ENCODE measurements at regions not wholly inside any gene's neighbourhood (a gene's known extent, or its start where the extent isn't known, plus 50 kb on each side); places are given as distances from the start of the nearest gene placed in this dataset.

DNA sequence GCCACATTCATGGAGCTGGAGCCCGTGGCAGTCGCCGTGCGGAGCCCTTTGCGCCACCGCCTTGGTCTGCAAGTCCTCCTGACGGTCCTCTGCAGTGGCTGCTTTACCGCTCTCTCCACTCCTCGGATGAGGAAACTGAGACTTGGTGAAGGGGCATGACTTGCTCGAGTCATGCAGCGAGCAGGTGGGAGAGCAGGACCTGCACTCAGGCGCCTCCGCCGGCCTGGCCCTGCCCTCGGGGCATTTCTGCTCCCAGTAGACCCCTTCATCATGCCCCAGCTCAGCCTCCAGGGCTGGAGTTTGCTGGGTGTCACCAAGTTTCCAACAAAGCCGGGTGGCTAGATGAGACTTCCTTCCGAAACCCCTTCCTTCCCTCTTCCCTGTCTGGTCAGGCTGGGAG, 100.0 kb upstream of the TARDBP start:
- no peaks in the 10 kb centered on the region for H3K36me3 ChIP-seq
- DNase-seq: no peak
- H3K9me3 ChIP-seq (ENCODE audit: severe bottlenecking): no peaks in the 10 kb centered on the region
- H3K27me3 ChIP-seq (ENCODE audit: insufficient read depth, low read depth, severe bottlenecking): no peaks in the 10 kb centered on the region
- TF ChIP-seq, protein P1, sequence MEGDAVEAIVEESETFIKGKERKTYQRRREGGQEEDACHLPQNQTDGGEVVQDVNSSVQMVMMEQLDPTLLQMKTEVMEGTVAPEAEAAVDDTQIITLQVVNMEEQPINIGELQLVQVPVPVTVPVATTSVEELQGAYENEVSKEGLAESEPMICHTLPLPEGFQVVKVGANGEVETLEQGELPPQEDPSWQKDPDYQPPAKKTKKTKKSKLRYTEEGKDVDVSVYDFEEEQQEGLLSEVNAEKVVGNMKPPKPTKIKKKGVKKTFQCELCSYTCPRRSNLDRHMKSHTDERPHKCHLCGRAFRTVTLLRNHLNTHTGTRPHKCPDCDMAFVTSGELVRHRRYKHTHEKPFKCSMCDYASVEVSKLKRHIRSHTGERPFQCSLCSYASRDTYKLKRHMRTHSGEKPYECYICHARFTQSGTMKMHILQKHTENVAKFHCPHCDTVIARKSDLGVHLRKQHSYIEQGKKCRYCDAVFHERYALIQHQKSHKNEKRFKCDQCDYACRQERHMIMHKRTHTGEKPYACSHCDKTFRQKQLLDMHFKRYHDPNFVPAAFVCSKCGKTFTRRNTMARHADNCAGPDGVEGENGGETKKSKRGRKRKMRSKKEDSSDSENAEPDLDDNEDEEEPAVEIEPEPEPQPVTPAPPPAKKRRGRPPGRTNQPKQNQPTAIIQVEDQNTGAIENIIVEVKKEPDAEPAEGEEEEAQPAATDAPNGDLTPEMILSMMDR (IDR thresholded peaks at IDR 0.05; ENCODE audit: low read depth, low read length): no peak
- no peak overlapping the region for H3K27ac ChIP-seq
- H3K4me3 ChIP-seq (ENCODE audit: low read depth, low read length): no peak overlapping the region

DNA sequence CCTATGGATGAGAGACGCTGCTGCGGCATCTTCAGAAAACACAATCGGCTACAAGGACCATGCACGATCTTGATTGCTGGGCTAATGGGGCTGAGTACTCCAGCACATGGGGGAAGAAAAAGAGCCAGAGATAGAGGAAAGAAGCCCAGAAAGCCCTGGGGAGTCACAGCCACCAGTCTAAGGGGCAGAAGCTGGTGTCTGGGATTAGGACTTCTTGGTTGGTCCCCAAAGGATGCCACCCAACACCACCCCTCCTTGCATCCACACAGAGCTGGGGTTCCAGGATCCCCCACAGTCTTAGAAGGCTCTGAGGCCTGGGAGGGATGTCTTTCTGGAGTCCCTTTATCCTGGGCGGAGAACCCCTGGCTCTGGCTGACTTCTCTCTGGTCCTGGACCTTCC, 98.4 kb upstream of the TARDBP start:
- H3K27me3 ChIP-seq (ENCODE audit: insufficient read depth, low read depth, severe bottlenecking): no peaks in the 10 kb centered on the region
- no peak overlapping the region for H3K27ac ChIP-seq
- H3K4me3 ChIP-seq (ENCODE audit: low read depth, low read length): no peak overlapping the region
- no peaks in the 10 kb centered on the region for H3K9me3 ChIP-seq (ENCODE audit: severe bottlenecking)
- no peaks in the 10 kb centered on the region for H3K36me3 ChIP-seq
- TF ChIP-seq, protein P1 (IDR thresholded peaks at IDR 0.05; ENCODE audit: low read depth, low read length): no peak
- DNase-seq: no peak

GRCh38 chr1:10915594-10915993, 96.9 kb upstream of the TARDBP start:
- no peaks in the 10 kb centered on the region for H3K9me3 ChIP-seq (ENCODE audit: severe bottlenecking)
- H3K4me3 ChIP-seq (ENCODE audit: low read depth, low read length): no peak overlapping the region
- TF ChIP-seq, protein P1 (IDR thresholded peaks at IDR 0.05; ENCODE audit: low read depth, low read length): no peak
- no peak overlapping the region for H3K27ac ChIP-seq
- no peaks in the 10 kb centered on the region for H3K27me3 ChIP-seq (ENCODE audit: insufficient read depth, low read depth, severe bottlenecking)
- DNase-seq: no peak
- no peaks in the 10 kb centered on the region for H3K36me3 ChIP-seq

GRCh38 chr1:10916311-10916710, 96.1 kb upstream of the TARDBP start:
- Histone ChIP-seq H3K9me3 (ENCODE audit: severe bottlenecking) (no peaks in the 10 kb centered on the region), H3K36me3 (no peaks in the 10 kb centered on the region), H3K27me3 (ENCODE audit: insufficient read depth, low read depth, severe bottlenecking) (no peaks in the 10 kb centered on the region), H3K4me3 (ENCODE audit: low read depth, low read length) (no peak overlapping the region), H3K27ac (no peak overlapping the region)
- TF ChIP-seq, protein P1 (IDR thresholded peaks at IDR 0.05; ENCODE audit: low read depth, low read length): no peak
- no peak for DNase-seq

DNA sequence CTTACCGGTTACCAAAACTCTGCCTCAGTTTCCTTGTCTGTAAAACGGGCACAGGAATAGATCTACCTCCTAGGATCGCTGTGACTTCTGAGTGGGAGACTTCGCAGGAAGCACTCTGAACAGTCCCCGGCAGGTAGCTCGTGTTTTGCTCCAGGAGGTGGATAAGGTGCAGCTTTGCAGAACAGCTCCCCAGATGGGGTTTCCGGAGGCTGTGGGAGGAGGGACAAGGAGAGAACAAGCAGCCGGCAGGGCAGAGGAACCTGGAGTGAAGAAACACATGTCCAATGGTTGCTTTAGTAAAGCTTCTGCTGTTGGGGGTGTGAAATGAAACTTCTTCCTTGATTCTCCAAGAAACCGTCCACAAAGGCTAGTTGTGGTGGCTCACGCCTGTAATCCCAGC, 95.5 kb upstream of the TARDBP start:
- TF ChIP-seq, protein P1 (IDR thresholded peaks at IDR 0.05; ENCODE audit: low read depth, low read length): no peak
- no peaks in the 10 kb centered on the region for H3K27me3 ChIP-seq (ENCODE audit: insufficient read depth, low read depth, severe bottlenecking)
- H3K27ac ChIP-seq: no peak overlapping the region
- DNase-seq: no peak
- H3K4me3 ChIP-seq (ENCODE audit: low read depth, low read length): no peak overlapping the region
- no peaks in the 10 kb centered on the region for H3K9me3 ChIP-seq (ENCODE audit: severe bottlenecking)
- H3K36me3 ChIP-seq: no peaks in the 10 kb centered on the region

All from WERI-Rb-1 (cell line).